Heart left ventricle (tissue), 13 donors: ENCODE measurements at regions not wholly inside any gene's neighbourhood (a gene's known extent, or its start where the extent isn't known, plus 50 kb on each side); places are given as distances from the start of the nearest gene placed in this dataset.

Experiments
- CTCF ChIP-seq, 12 donors: fragments of 200-600 bp; sonication (generic) in 4 of 12; IDR thresholded peaks; one replicate each; pipeline versions ENCODE4 v1.5.0 to v1.8.0; 2018 to 2022; ENCODE audit warnings: antibody characterized with exemption in 12 of 12, mild to moderate bottlenecking in 5 of 12
- POLR2A ChIP-seq, 2 donors: fragments of 450-650 bp; IDR thresholded peaks; one replicate each; pipeline ENCODE4 v1.6.1; 2017; ENCODE audit warnings: antibody characterized with exemption in 2 of 2, mild to moderate bottlenecking in 2 of 2, moderate library complexity in 2 of 2
- donor health status: ischemic (EF 13 %, LVEDD 7.1; RV severe dilation, severe dysfunction).
- donor health status: DM: no; HTN: yes; CAD: no.
- donor health status: DM: no; HTN: no; CAD: no.
- donor health status: ischemic (EF 25% LVEDD 6.9; RV normal size, moderate dysfunction).
- donor health status: ischemic (EF 25% LVEDD 5.7; RV mildly dilated, moderate dysfunction).
- donor health status: ischemic (EF 35%, LVEDD 5.7; RV mildly dilated, moderate dysfunction).
- donor health status: nonischemic (EF 11% LVEDD 7.7; RV severe dilation, severe dysfunction).
- donor health status: DM: yes; HTN: yes; CAD: no.
- donor health status: PGD.
- donor health status: ischemic (EF 29% LVEDD 5.4; RV normal size, mild dysfunction).
- donor health status: nonischemic (EF 23%, LVEDD 6.1; RV moderate dilation, normal function).

- TF ChIP-seq CTCF (IDR thresholded peaks at IDR 0.05) (no peak), POLR2A (IDR thresholded peaks at IDR 0.05) (no peak)
These were observed 125.1 kb downstream of the COPS8 start for GRCh38 chr2:237210763-237211162.
